Caco-2 (cell line): ENCODE measurements at regions not wholly inside any gene's neighbourhood (a gene's known extent, or its start where the extent isn't known, plus 50 kb on each side); places are given as distances from the start of the nearest gene placed in this dataset.

Experiments
- BruUV-seq: library from RNA; stranded (reverse); fragments of 400-500 nt; replicated peaks from 2 replicates; lab custom pipeline; 2021; lab: Mats Ljungman, UMichigan
- CTCF ChIA-PET: fragments of 300-600 bp; sonication (Branson Sonifier 250); formaldehyde crosslinking; loops from one replicate; lab custom pipeline; 2022; ENCODE audit warnings: antibody characterized with exemption; lab: Charles Lee
- POLR2A ChIA-PET: fragments of 300-600 bp; sonication (Branson Sonifier 250); formaldehyde crosslinking; loops from one replicate; lab custom pipeline; 2022; ENCODE audit warnings: antibody characterized with exemption; lab: Charles Lee
- DNase-seq, 2 experiments: peaks; one replicate each; pipeline versions ENCODE4 v3.0.0 to v3.0.0-alpha.2; 2020 to 2022
- H3K27me3 ChIP-seq: replicated peaks from 2 replicates; pipeline ENCODE4 v1.6.0; 2011; ENCODE audit warnings: low read length; ENCODE audit not compliant: control insufficient read depth, insufficient read depth
- H3K36me3 ChIP-seq: 2 replicates; pipeline ENCODE4 v1.5.1; 2011; ENCODE audit warnings: low read length; ENCODE audit not compliant: control insufficient read depth, insufficient read depth
- H3K4me1 ChIP-seq: fragments of 250-450 bp; sonication (Bioruptor Pico); 2 replicates; pipeline ENCODE4 v1.5.1; 2020; ENCODE audit warnings: mild to moderate bottlenecking
- H3K4me3 ChIP-seq: 2 replicates; pipeline ENCODE4 v1.5.1; 2011; ENCODE audit warnings: low read depth, mild to moderate bottlenecking, control low read depth, low read length
- H3K9me3 ChIP-seq: fragments of 250-450 bp; sonication (Bioruptor Pico); 2 replicates; pipeline ENCODE4 v1.5.1; 2020; ENCODE audit warnings: mild to moderate bottlenecking, moderate library complexity
- H3K27ac Mint-ChIP-seq: one replicate; pipeline ENCODE4 v1.8.0; 2022; ENCODE audit warnings: mixed read lengths; ENCODE audit not compliant: unreplicated experiment
- H3K27me3 Mint-ChIP-seq: one replicate; pipeline ENCODE4 v1.8.0; 2022; ENCODE audit warnings: mixed read lengths; ENCODE audit not compliant: insufficient read depth, unreplicated experiment
- H3K36me3 Mint-ChIP-seq: one replicate; pipeline ENCODE4 v1.8.0; 2022; ENCODE audit warnings: mild to moderate bottlenecking, mixed read lengths; ENCODE audit not compliant: insufficient read depth, unreplicated experiment
- H3K4me1 Mint-ChIP-seq: one replicate; pipeline ENCODE4 v1.8.0; 2022; ENCODE audit warnings: low read depth, mixed read lengths; ENCODE audit not compliant: unreplicated experiment
- H3K4me3 Mint-ChIP-seq: one replicate; pipeline ENCODE4 v1.8.0; 2022; ENCODE audit warnings: mild to moderate bottlenecking, moderate library complexity, mixed read lengths; ENCODE audit not compliant: unreplicated experiment
- H3K9me3 Mint-ChIP-seq: one replicate; pipeline ENCODE4 v1.8.0; 2022; ENCODE audit warnings: mixed read lengths; ENCODE audit not compliant: unreplicated experiment
- CTCF ChIP-seq, 2 experiments: fragments of 200-600 bp in 1 of 2; IDR thresholded peaks; 1 replicate in 1 of 2; 2 replicates in 1 of 2; pipeline versions ENCODE4 v1.5.1 to v1.8.0; 2011 to 2022; ENCODE audit warnings: antibody characterized with exemption in 1 of 2, control low read depth in 1 of 2, inconsistent platforms in 1 of 2, low read depth in 1 of 2, low read length in 1 of 2, mild to moderate bottlenecking in 1 of 2, moderate library complexity in 1 of 2; ENCODE audit not compliant: insufficient read depth in 1 of 2, severe bottlenecking in 1 of 2, unreplicated experiment in 1 of 2
- intact Hi-C: fragments of 100-400 bp; cut with micrococcal nuclease; formaldehyde crosslinking; loops from one replicate; pipeline ENCODE4 v1.10.0; 2022; ENCODE audit not compliant: unreplicated experiment

- Histone ChIP-seq H3K4me1 (no peaks in the 10 kb centered on the region), H3K36me3 (no peaks in the 10 kb centered on the region), H3K4me3 (no peak overlapping the region), H3K27me3 (no peaks in the 10 kb centered on the region), H3K9me3 (no peaks in the 10 kb centered on the region)
- Mint-ChIP-seq H3K4me3 (no peak overlapping the region), H3K9me3 (no peaks in the 10 kb centered on the region), H3K27ac (no peak overlapping the region), H3K4me1 (no peaks in the 10 kb centered on the region), H3K36me3 (no peaks in the 10 kb centered on the region), H3K27me3 (no peaks in the 10 kb centered on the region)
- ChIA-PET POLR2A (no interaction called here), CTCF (no interaction called here)
- BruUV-seq: no TSS peak
- TF ChIP-seq CTCF (IDR thresholded peaks at IDR 0.05; ENCODE audit: insufficient read depth in 1 of 2, low read depth in 1 of 2, low read length in 1 of 2, severe bottlenecking in 1 of 2, unreplicated experiment in 1 of 2): no peak
- intact Hi-C loops: no loop called here
- no peak for DNase-seq
These were observed 70.6 kb downstream of the RSL24D1 start for GRCh38 chr15:55126111-55126510.

- CTCF ChIA-PET: no interaction called here
These were observed 72.1 kb downstream of the RSL24D1 start for GRCh38 chr15:55124616-55125015.

GRCh38 chr15:55118344-55118870 lies 78.3 kb downstream of the RSL24D1 start:
- Mint-ChIP-seq H3K36me3 (no peaks in the 10 kb centered on the region), H3K4me3 (no peak overlapping the region), H3K27ac (no peak overlapping the region), H3K27me3 (no peaks in the 10 kb centered on the region), H3K9me3 (no peaks in the 10 kb centered on the region), H3K4me1 (no peaks in the 10 kb centered on the region)
- ChIA-PET POLR2A (no interaction called here), CTCF (no interaction called here)
- no peaks in the 10 kb centered on the region for H3K4me1 ChIP-seq
- no peaks in the 10 kb centered on the region for H3K27me3 ChIP-seq
- BruUV-seq: no TSS peak
- DNase-seq: no peak
- no peak overlapping the region for H3K4me3 ChIP-seq
- H3K36me3 ChIP-seq: no peaks in the 10 kb centered on the region
- H3K9me3 ChIP-seq: no peaks in the 10 kb centered on the region
- TF ChIP-seq CTCF (IDR thresholded peaks at IDR 0.05; ENCODE audit: insufficient read depth in 1 of 2, low read depth in 1 of 2, low read length in 1 of 2, severe bottlenecking in 1 of 2, unreplicated experiment in 1 of 2): no peak
- intact Hi-C loops: no loop called here

More at GRCh38 chr15:55124616-55125015, 72.1 kb downstream of the RSL24D1 start:
- Mint-ChIP-seq H3K27ac (no peak overlapping the region), H3K36me3 (no peaks in the 10 kb centered on the region), H3K4me3 (no peak overlapping the region), H3K27me3 (no peaks in the 10 kb centered on the region), H3K4me1 (no peaks in the 10 kb centered on the region), H3K9me3 (no peaks in the 10 kb centered on the region)
- intact Hi-C loops: no loop called here
- Histone ChIP-seq H3K36me3 (no peaks in the 10 kb centered on the region), H3K4me1 (no peaks in the 10 kb centered on the region), H3K4me3 (no peak overlapping the region), H3K27me3 (no peaks in the 10 kb centered on the region), H3K9me3 (no peaks in the 10 kb centered on the region)
- no peak for TF ChIP-seq CTCF (IDR thresholded peaks at IDR 0.05; ENCODE audit: insufficient read depth in 1 of 2, low read depth in 1 of 2, low read length in 1 of 2, severe bottlenecking in 1 of 2, unreplicated experiment in 1 of 2)
- BruUV-seq: no TSS peak
- no peak for DNase-seq
- POLR2A ChIA-PET: no interaction called here
